Right lobe of liver (tissue), 4 donors: ENCODE measurements at regions not wholly inside any gene's neighbourhood (a gene's known extent, or its start where the extent isn't known, plus 50 kb on each side); places are given as distances from the start of the nearest gene placed in this dataset.

Experiments used
- POLR2A ChIP-seq: fragments of 450-650 bp; IDR thresholded peaks from one replicate; pipeline ENCODE4 v1.6.1; 2017; ENCODE audit warnings: antibody characterized with exemption, mild to moderate bottlenecking
- TF ChIP-seq, protein P1 (sequence below), 4 donors: fragments of 200-600 bp in 3 of 4; fragments of 450-650 bp in 1 of 4; IDR thresholded peaks; one replicate each; pipeline versions ENCODE4 v1.5.1 to v1.8.0; 2016 to 2022; ENCODE audit warnings: antibody characterized with exemption in 4 of 4, mild to moderate bottlenecking in 2 of 4
- donor health status: DM: no; HTN: no; CAD: no.
- donor health status: DM: no; HTN: no; CAD: no.
- donor health status: DM: no; HTN: yes; CAD: no.

- TF ChIP-seq, protein P1, sequence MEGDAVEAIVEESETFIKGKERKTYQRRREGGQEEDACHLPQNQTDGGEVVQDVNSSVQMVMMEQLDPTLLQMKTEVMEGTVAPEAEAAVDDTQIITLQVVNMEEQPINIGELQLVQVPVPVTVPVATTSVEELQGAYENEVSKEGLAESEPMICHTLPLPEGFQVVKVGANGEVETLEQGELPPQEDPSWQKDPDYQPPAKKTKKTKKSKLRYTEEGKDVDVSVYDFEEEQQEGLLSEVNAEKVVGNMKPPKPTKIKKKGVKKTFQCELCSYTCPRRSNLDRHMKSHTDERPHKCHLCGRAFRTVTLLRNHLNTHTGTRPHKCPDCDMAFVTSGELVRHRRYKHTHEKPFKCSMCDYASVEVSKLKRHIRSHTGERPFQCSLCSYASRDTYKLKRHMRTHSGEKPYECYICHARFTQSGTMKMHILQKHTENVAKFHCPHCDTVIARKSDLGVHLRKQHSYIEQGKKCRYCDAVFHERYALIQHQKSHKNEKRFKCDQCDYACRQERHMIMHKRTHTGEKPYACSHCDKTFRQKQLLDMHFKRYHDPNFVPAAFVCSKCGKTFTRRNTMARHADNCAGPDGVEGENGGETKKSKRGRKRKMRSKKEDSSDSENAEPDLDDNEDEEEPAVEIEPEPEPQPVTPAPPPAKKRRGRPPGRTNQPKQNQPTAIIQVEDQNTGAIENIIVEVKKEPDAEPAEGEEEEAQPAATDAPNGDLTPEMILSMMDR (IDR thresholded peaks at IDR 0.05): no peak
- no peak for TF ChIP-seq POLR2A
These were observed 71.5 kb downstream of the GADD45G start for GRCh38 chr9:89676281-89676680.
